Liver (tissue), 8 donors: ENCODE measurements at regions not wholly inside any gene's neighbourhood (a gene's known extent, or its start where the extent isn't known, plus 50 kb on each side); places are given as distances from the start of the nearest gene placed in this dataset.

ENCODE experiments used
- DNase-seq: peaks from one replicate; pipeline ENCODE4 v3.0.0-alpha.2; 2017; ENCODE audit warnings: low spot score
- H3K27ac ChIP-seq, 2 donors: one replicate each; pipeline ENCODE4 v1.7.0; 2013; ENCODE audit warnings: inconsistent platforms in 2 of 2, low read length in 2 of 2, control low read depth in 1 of 2, low read depth in 1 of 2, mild to moderate bottlenecking in 1 of 2
- H3K27me3 ChIP-seq, 4 donors: one replicate each; pipeline versions ENCODE4 v1.6.1 to v1.7.0; 2013; ENCODE audit warnings: low read length in 3 of 4, inconsistent platforms in 1 of 4, mild to moderate bottlenecking in 1 of 4, moderate library complexity in 1 of 4; ENCODE audit not compliant: control insufficient read depth in 4 of 4, insufficient read depth in 4 of 4
- H3K36me3 ChIP-seq, 4 donors: one replicate each; pipeline versions ENCODE4 v1.6.1 to v1.7.0; 2013; ENCODE audit warnings: low read length in 3 of 4, mild to moderate bottlenecking in 3 of 4, low read depth in 1 of 4, moderate library complexity in 1 of 4; ENCODE audit not compliant: control insufficient read depth in 4 of 4, insufficient read depth in 3 of 4
- H3K4me1 ChIP-seq, 4 donors: one replicate each; pipeline versions ENCODE4 v1.6.1 to v1.7.0; 2013; ENCODE audit warnings: low read length in 3 of 4, mild to moderate bottlenecking in 3 of 4, moderate library complexity in 1 of 4; ENCODE audit not compliant: control insufficient read depth in 4 of 4, insufficient read depth in 4 of 4
- H3K4me3 ChIP-seq, 3 donors: one replicate each; pipeline versions ENCODE4 v1.6.1 to v1.7.0; 2013; ENCODE audit warnings: low read length in 3 of 3, control low read depth in 1 of 3, low read depth in 1 of 3, mild to moderate bottlenecking in 1 of 3
- H3K9ac ChIP-seq, 2 donors: one replicate each; pipeline ENCODE4 v1.7.0; 2013; ENCODE audit warnings: low read length in 2 of 2, mild to moderate bottlenecking in 2 of 2, moderate library complexity in 2 of 2, control low read depth in 1 of 2, low read depth in 1 of 2
- H3K9me3 ChIP-seq, 4 donors: one replicate each; pipeline versions ENCODE4 v1.6.1 to v1.7.0; 2013; ENCODE audit warnings: low read length in 3 of 4; ENCODE audit not compliant: control insufficient read depth in 4 of 4
- EGR1 ChIP-seq, 2 donors: IDR thresholded peaks; 2 replicates each; pipeline ENCODE4 v1.6.1; 2016 to 2018; ENCODE audit warnings: antibody characterized with exemption in 2 of 2, low read depth in 2 of 2
- FOXA2 ChIP-seq: IDR thresholded peaks from 2 replicates; pipeline ENCODE4 v1.6.1; 2016; ENCODE audit warnings: antibody characterized with exemption
- GABPA ChIP-seq, 2 donors: IDR thresholded peaks in 1 of 2; conservative IDR thresholded peaks in 1 of 2; 2 replicates each; pipeline ENCODE4 v1.6.1; 2016; ENCODE audit warnings: antibody characterized with exemption in 2 of 2, mild to moderate bottlenecking in 1 of 2, moderate library complexity in 1 of 2
- HNF4A ChIP-seq, 2 donors: conservative IDR thresholded peaks; 2 replicates each; pipeline ENCODE4 v1.6.1; 2016; ENCODE audit warnings: antibody characterized with exemption in 2 of 2, mild to moderate bottlenecking in 2 of 2
- HNF4G ChIP-seq: IDR thresholded peaks from 2 replicates; pipeline ENCODE4 v1.6.1; 2016; ENCODE audit warnings: antibody characterized with exemption
- RXRA ChIP-seq, 2 donors: IDR thresholded peaks; 2 replicates each; pipeline ENCODE4 v1.6.1; 2017 to 2018; ENCODE audit warnings: antibody characterized with exemption in 2 of 2, mild to moderate bottlenecking in 1 of 2
- TAF1 ChIP-seq: conservative IDR thresholded peaks from 2 replicates; pipeline ENCODE4 v1.6.1; 2016; ENCODE audit warnings: antibody characterized with exemption, mild to moderate bottlenecking
- YY1 ChIP-seq: IDR thresholded peaks from 2 replicates; pipeline ENCODE4 v1.6.1; 2016; ENCODE audit warnings: antibody characterized with exemption, mild to moderate bottlenecking
- WGBS: extraction: QIAGEN DNeasy Blood & Tissue Kit; methylation state at CpG from one replicate; pipeline ENCODE4 v1.1.7; 2013; 5-methylcytosine and 5-hydroxymethylcytosine counted together
- TF ChIP-seq, protein P1 (sequence below): fragments of 150-350 bp; IDR thresholded peaks from 2 replicates; pipeline ENCODE4 v1.5.1; 2017; ENCODE audit warnings: improper control_type of control experiment, low read depth, low read length; ENCODE audit not compliant: missing input control
- TF ChIP-seq, protein P2 (sequence below): IDR thresholded peaks from 2 replicates; pipeline ENCODE4 v1.6.1; 2016; ENCODE audit warnings: antibody characterized with exemption
- TF ChIP-seq, protein P3 (sequence below): IDR thresholded peaks from 2 replicates; pipeline ENCODE4 v1.6.1; 2016; ENCODE audit warnings: antibody characterized with exemption, mild to moderate bottlenecking
- TF ChIP-seq, protein P4 (sequence below): IDR thresholded peaks from 2 replicates; pipeline ENCODE4 v1.6.1; 2016; ENCODE audit warnings: antibody characterized with exemption
- donor health status: healthy.
- donor health status: healthy.
- donor health status: healthy.
- donor health status: healthy.
- donor health status: healthy.

DNA sequence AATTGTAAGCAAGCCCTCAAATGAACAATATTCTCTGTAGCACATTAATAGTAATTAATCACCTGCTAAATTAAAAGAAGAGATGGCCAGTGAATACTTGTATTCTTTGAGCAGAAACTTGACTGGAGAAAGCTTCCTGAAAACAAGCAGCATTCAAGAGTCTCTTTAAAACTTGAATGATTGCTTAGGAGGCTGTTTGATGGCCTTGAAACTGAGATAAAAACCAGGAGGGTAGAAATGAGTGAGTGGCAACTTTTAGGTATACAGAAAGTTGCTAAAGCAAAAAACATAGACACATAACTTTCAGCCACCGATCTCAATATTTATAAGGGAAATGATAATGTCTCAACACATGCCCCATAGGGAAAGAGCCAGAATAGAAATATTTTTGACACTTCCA lies 234.8 kb upstream of the FMN2 start:
- H3K27me3 ChIP-seq, result no peaks in the 10 kb centered on the region
- no peak overlapping the region for H3K27ac ChIP-seq
- TF ChIP-seq EGR1 (IDR thresholded peaks at IDR 0.05; ENCODE audit: low read depth in 2 of 2) (no peak), GABPA (IDR thresholded peaks at IDR 0.05 in 1 of 2, conservative IDR thresholded peaks at IDR 0.05 in 1 of 2) (no peak), HNF4A (conservative IDR thresholded peaks at IDR 0.05) (no peak), YY1 (no peak), RXRA (IDR thresholded peaks at IDR 0.05) (no peak)
- TF ChIP-seq, protein P1, sequence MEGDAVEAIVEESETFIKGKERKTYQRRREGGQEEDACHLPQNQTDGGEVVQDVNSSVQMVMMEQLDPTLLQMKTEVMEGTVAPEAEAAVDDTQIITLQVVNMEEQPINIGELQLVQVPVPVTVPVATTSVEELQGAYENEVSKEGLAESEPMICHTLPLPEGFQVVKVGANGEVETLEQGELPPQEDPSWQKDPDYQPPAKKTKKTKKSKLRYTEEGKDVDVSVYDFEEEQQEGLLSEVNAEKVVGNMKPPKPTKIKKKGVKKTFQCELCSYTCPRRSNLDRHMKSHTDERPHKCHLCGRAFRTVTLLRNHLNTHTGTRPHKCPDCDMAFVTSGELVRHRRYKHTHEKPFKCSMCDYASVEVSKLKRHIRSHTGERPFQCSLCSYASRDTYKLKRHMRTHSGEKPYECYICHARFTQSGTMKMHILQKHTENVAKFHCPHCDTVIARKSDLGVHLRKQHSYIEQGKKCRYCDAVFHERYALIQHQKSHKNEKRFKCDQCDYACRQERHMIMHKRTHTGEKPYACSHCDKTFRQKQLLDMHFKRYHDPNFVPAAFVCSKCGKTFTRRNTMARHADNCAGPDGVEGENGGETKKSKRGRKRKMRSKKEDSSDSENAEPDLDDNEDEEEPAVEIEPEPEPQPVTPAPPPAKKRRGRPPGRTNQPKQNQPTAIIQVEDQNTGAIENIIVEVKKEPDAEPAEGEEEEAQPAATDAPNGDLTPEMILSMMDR, result no peak
- TF ChIP-seq, protein P2, sequence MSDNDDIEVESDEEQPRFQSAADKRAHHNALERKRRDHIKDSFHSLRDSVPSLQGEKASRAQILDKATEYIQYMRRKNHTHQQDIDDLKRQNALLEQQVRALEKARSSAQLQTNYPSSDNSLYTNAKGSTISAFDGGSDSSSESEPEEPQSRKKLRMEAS, result no peak
- TF ChIP-seq, protein P3, sequence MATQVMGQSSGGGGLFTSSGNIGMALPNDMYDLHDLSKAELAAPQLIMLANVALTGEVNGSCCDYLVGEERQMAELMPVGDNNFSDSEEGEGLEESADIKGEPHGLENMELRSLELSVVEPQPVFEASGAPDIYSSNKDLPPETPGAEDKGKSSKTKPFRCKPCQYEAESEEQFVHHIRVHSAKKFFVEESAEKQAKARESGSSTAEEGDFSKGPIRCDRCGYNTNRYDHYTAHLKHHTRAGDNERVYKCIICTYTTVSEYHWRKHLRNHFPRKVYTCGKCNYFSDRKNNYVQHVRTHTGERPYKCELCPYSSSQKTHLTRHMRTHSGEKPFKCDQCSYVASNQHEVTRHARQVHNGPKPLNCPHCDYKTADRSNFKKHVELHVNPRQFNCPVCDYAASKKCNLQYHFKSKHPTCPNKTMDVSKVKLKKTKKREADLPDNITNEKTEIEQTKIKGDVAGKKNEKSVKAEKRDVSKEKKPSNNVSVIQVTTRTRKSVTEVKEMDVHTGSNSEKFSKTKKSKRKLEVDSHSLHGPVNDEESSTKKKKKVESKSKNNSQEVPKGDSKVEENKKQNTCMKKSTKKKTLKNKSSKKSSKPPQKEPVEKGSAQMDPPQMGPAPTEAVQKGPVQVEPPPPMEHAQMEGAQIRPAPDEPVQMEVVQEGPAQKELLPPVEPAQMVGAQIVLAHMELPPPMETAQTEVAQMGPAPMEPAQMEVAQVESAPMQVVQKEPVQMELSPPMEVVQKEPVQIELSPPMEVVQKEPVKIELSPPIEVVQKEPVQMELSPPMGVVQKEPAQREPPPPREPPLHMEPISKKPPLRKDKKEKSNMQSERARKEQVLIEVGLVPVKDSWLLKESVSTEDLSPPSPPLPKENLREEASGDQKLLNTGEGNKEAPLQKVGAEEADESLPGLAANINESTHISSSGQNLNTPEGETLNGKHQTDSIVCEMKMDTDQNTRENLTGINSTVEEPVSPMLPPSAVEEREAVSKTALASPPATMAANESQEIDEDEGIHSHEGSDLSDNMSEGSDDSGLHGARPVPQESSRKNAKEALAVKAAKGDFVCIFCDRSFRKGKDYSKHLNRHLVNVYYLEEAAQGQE, result no peak
- H3K36me3 ChIP-seq, result no peaks in the 10 kb centered on the region
- no peak for DNase-seq
- peaks cover 0 to 5% (median 0%) of the 10 kb centered on the region in 4 donors for H3K9me3 ChIP-seq
- no peak overlapping the region for H3K9ac ChIP-seq
- no peak overlapping the region for H3K4me3 ChIP-seq
- WGBS, result 76% methylated on average over 1 of the region's 1 CpG
- H3K4me1 ChIP-seq, result no peaks in the 10 kb centered on the region

DNA sequence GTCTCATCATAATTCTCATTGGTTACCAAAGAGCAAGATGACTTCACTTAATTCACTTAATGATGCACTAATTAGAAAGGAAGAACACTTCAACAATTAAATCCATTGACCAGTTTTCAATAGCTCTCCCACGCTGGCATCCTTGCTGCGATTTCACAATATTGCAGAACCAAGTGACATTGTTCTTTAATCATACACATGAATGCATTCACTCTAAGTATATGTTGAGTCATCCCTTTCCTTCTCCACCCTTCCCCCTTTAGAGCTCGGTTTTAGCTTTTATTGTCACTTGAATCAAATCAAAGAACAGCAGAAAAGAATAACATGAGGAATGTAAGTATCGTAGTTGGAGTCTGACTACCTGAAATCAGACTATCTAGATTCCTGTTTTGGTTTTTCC lies 233.6 kb upstream of the FMN2 start:
- 68% methylated on average over 4 of the region's 4 CpGs for WGBS
- H3K4me3 ChIP-seq, result no peak overlapping the region
- H3K36me3 ChIP-seq, result no peaks in the 10 kb centered on the region
- H3K4me1 ChIP-seq, result no peaks in the 10 kb centered on the region
- no peak for TF ChIP-seq GABPA (IDR thresholded peaks at IDR 0.05 in 1 of 2, conservative IDR thresholded peaks at IDR 0.05 in 1 of 2)
- TF ChIP-seq HNF4G, result no peak
- TF ChIP-seq, protein P1, result no peak
- TF ChIP-seq, protein P2, result no peak
- TF ChIP-seq HNF4A (conservative IDR thresholded peaks at IDR 0.05), result no peak
- no peak for TF ChIP-seq EGR1 (IDR thresholded peaks at IDR 0.05; ENCODE audit: low read depth in 2 of 2)
- TF ChIP-seq, protein P3, result no peak
- no peak for TF ChIP-seq RXRA (IDR thresholded peaks at IDR 0.05)
- TF ChIP-seq TAF1, result no peak
- TF ChIP-seq FOXA2, result no peak
- no peak for TF ChIP-seq YY1
- TF ChIP-seq, protein P4, sequence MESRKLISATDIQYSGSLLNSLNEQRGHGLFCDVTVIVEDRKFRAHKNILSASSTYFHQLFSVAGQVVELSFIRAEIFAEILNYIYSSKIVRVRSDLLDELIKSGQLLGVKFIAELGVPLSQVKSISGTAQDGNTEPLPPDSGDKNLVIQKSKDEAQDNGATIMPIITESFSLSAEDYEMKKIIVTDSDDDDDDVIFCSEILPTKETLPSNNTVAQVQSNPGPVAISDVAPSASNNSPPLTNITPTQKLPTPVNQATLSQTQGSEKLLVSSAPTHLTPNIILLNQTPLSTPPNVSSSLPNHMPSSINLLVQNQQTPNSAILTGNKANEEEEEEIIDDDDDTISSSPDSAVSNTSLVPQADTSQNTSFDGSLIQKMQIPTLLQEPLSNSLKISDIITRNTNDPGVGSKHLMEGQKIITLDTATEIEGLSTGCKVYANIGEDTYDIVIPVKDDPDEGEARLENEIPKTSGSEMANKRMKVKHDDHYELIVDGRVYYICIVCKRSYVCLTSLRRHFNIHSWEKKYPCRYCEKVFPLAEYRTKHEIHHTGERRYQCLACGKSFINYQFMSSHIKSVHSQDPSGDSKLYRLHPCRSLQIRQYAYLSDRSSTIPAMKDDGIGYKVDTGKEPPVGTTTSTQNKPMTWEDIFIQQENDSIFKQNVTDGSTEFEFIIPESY, result no peak
- H3K27ac ChIP-seq, result no peak overlapping the region
- no peak overlapping the region for H3K9ac ChIP-seq
- no peaks in the 10 kb centered on the region for H3K27me3 ChIP-seq
- DNase-seq, result no peak
- peaks cover 0 to 5% (median 0%) of the 10 kb centered on the region in 4 donors for H3K9me3 ChIP-seq
